Activated CD4-positive, alpha-beta T cell treated with anti-CD3 and anti-CD28 coated beads for 48 hours (primary cell): ENCODE measurements at regions not wholly inside any gene's neighbourhood (a gene's known extent, or its start where the extent isn't known, plus 50 kb on each side); places are given as distances from the start of the nearest gene placed in this dataset.
"Not testable (repeated sequence)": the region's sequence is repeated elsewhere in the genome, so short reads cannot be mapped to it uniquely, and the experiment has no call there.

ENCODE experiments used
- DNase-seq: peaks from one replicate; pipeline ENCODE4 v3.0.0-alpha.2; 2020

GRCh38 chr9:41606961-41607547 lies 417.9 kb upstream of the ZNG1F start:
- not testable (repeated sequence) for DNase-seq

DNA sequence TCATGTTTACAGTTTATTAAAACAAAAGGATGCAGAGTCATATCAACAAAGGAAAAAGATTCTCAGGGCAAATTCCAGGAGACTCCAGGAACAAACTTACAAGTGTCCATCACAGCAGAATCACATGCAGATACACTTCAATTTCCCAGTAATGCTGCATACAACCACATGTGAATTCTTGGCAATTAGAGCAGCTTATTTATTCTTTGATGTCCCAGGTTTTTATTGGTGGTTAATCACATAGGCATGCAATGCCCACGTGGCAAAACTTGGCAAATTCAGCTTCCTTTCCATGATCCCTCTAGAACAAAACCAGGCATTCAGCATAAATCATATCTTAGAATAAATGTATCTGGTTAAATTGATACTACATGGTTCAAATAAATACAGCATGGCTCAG lies 376.5 kb upstream of the ZNG1F start:
- not testable (repeated sequence) for DNase-seq
